Panc1 (cell line): ENCODE measurements at regions not wholly inside any gene's neighbourhood (a gene's known extent, or its start where the extent isn't known, plus 50 kb on each side); places are given as distances from the start of the nearest gene placed in this dataset.

Experiments used
- CTCF ChIP-seq: fragments of 450-650 bp; IDR thresholded peaks from 2 replicates; pipeline ENCODE4 v1.5.1; 2017; ENCODE audit warnings: mild to moderate bottlenecking
- REST ChIP-seq, 2 experiments: IDR thresholded peaks; 2 replicates each; pipeline ENCODE4 v1.6.1; 2011 to 2012; ENCODE audit warnings: low read depth in 2 of 2, control low read depth in 1 of 2, low read length in 1 of 2, mild to moderate bottlenecking in 1 of 2, moderate library complexity in 1 of 2; ENCODE audit not compliant: insufficient read depth in 1 of 2
- SIN3A ChIP-seq: IDR thresholded peaks from 2 replicates; pipeline ENCODE4 v1.6.1; 2012; ENCODE audit warnings: low read depth, mild to moderate bottlenecking, low read length, moderate library complexity, borderline replicate concordance; ENCODE audit not compliant: insufficient read depth

GRCh38 chr2:55779459-55780421, 86.1 kb upstream of the PNPT1 start:
- TF ChIP-seq CTCF (no peak), SIN3A (no peak), REST (IDR thresholded peaks at IDR 0.05; ENCODE audit: insufficient read depth in 1 of 2, low read depth in 2 of 2, low read length in 1 of 2) (no peak)
